ENCODE measurements at regions not wholly inside any gene's neighbourhood (a gene's known extent, or its start where the extent isn't known, plus 50 kb on each side); places are given as distances from the start of the nearest gene placed in this dataset.

GRCh38 chr13:79912403-79912802 is 428.5 kb downstream of the SPRY2 start:
- no peak for TF ChIP-seq CTCF (IDR thresholded peaks at IDR 0.05)
- TF ChIP-seq EP300 (IDR thresholded peaks at IDR 0.05), result no peak
- no peak for TF ChIP-seq POLR2A (IDR thresholded peaks at IDR 0.05)

Data from ovary (tissue), 3 donors.